Mesendoderm (in vitro differentiated cells): ENCODE measurements at regions not wholly inside any gene's neighbourhood (a gene's known extent, or its start where the extent isn't known, plus 50 kb on each side); places are given as distances from the start of the nearest gene placed in this dataset.

Experiments used
- DNase-seq: peaks from one replicate; pipeline ENCODE4 v3.0.0; 2013
- H2AK5ac ChIP-seq: 2 replicates; pipeline ENCODE4 v1.6.1; 2013; ENCODE audit warnings: low read length, inconsistent platforms
- H2BK120ac ChIP-seq: 2 replicates; pipeline ENCODE4 v1.6.1; 2013; ENCODE audit warnings: low read depth, mild to moderate bottlenecking, low read length, moderate library complexity, mixed read lengths
- H2BK15ac ChIP-seq: replicated peaks from 2 replicates; pipeline ENCODE4 v1.6.1; 2013; ENCODE audit warnings: low read depth, mild to moderate bottlenecking, moderate library complexity
- H2BK5ac ChIP-seq: 2 replicates; pipeline ENCODE4 v1.6.1; 2013; ENCODE audit warnings: low read length, inconsistent platforms
- H3K18ac ChIP-seq: 2 replicates; pipeline ENCODE4 v1.6.1; 2013; ENCODE audit warnings: mild to moderate bottlenecking, low read length, mixed read lengths
- H3K23ac ChIP-seq: one replicate; pipeline ENCODE4 v1.6.1; 2013; ENCODE audit warnings: low read length
- H3K27ac ChIP-seq: 2 replicates; pipeline ENCODE4 v1.5.1; 2013; ENCODE audit warnings: low read depth, mild to moderate bottlenecking, inconsistent platforms, low read length, moderate library complexity
- H3K27me3 ChIP-seq: 2 replicates; pipeline ENCODE4 v1.6.1; 2013; ENCODE audit warnings: low read length, control low read depth, mild to moderate bottlenecking, inconsistent platforms; ENCODE audit not compliant: insufficient read depth, poor library complexity
- H3K36me3 ChIP-seq: 2 replicates; pipeline ENCODE4 v1.6.1; 2013; ENCODE audit warnings: low read length, inconsistent platforms; ENCODE audit not compliant: control insufficient read depth, insufficient read depth
- H3K4ac ChIP-seq: one replicate; pipeline ENCODE4 v1.6.1; 2013; ENCODE audit warnings: low read depth, mild to moderate bottlenecking, low read length, moderate library complexity
- H3K4me1 ChIP-seq: 2 replicates; pipeline ENCODE4 v1.6.1; 2013; ENCODE audit warnings: low read depth, low read length, inconsistent platforms; ENCODE audit not compliant: control insufficient read depth
- H3K4me2 ChIP-seq: 2 replicates; pipeline ENCODE4 v1.6.1; 2013; ENCODE audit warnings: low read length
- H3K4me3 ChIP-seq: 2 replicates; pipeline ENCODE4 v1.5.1; 2013; ENCODE audit warnings: mild to moderate bottlenecking, low read length
- H3K56ac ChIP-seq: one replicate; pipeline ENCODE4 v1.6.1; 2013; ENCODE audit warnings: low read length
- H3K79me1 ChIP-seq: 2 replicates; pipeline ENCODE4 v1.6.1; 2013; ENCODE audit warnings: low read length, inconsistent platforms
- H3K79me2 ChIP-seq: 2 replicates; pipeline ENCODE4 v1.6.1; 2013; ENCODE audit warnings: mild to moderate bottlenecking, low read length; ENCODE audit not compliant: control insufficient read depth, insufficient read depth
- H3K9ac ChIP-seq: 2 replicates; pipeline ENCODE4 v1.6.1; 2013; ENCODE audit warnings: low read length, inconsistent platforms
- H4K5ac ChIP-seq: one replicate; pipeline ENCODE4 v1.6.1; 2013; ENCODE audit warnings: low read length
- H4K8ac ChIP-seq: one replicate; pipeline ENCODE4 v1.6.1; 2013; ENCODE audit warnings: low read depth, mild to moderate bottlenecking, control low read depth, low read length, moderate library complexity
- WGBS: extraction: QIAGEN DNeasy Blood & Tissue Kit; methylation state at CpG from one replicate; pipeline ENCODE4 v1.1.7; 2013; ENCODE audit warnings: low lambda C conversion rate, missing lambda C conversion rate; ENCODE audit not compliant: insufficient coverage; ENCODE audit errors: extremely low coverage; 5-methylcytosine and 5-hydroxymethylcytosine counted together

GRCh38 chr16:51710905-51711563 is 560.0 kb upstream of the SALL1 start:
- Histone ChIP-seq H3K27me3 (no peaks in the 10 kb centered on the region), H2BK5ac (no peak overlapping the region), H3K79me1 (no peaks in the 10 kb centered on the region), H3K4me1 (no peaks in the 10 kb centered on the region), H3K9ac (no peak overlapping the region), H3K18ac (no peak overlapping the region), H3K79me2 (no peaks in the 10 kb centered on the region), H4K5ac (no peak overlapping the region), H3K36me3 (no peaks in the 10 kb centered on the region), H3K4ac (no peak overlapping the region), H3K23ac (no peak overlapping the region), H2AK5ac (no peak overlapping the region), H4K8ac (no peak overlapping the region), H3K56ac (no peak overlapping the region), H2BK120ac (no peak overlapping the region), H3K27ac (no peak overlapping the region), H2BK15ac (no peak overlapping the region), H3K4me2 (no peak overlapping the region), H3K4me3 (no peak overlapping the region)
- no CpG with 5 or more reads among the region's 2 CpGs for WGBS
- DNase-seq = no peak

GRCh38 chr16:51710186-51710585 is 559.1 kb upstream of the SALL1 start:
- no CpG with 5 or more reads among the region's 10 CpGs for WGBS
- Histone ChIP-seq H3K56ac (no peak overlapping the region), H3K23ac (no peak overlapping the region), H2BK15ac (no peak overlapping the region), H3K18ac (no peak overlapping the region), H2AK5ac (no peak overlapping the region), H3K9ac (no peak overlapping the region), H3K79me1 (no peaks in the 10 kb centered on the region), H3K4me3 (no peak overlapping the region), H3K36me3 (no peaks in the 10 kb centered on the region), H3K4me2 (no peak overlapping the region), H2BK5ac (peak overlapping the region; percentile 28), H3K27me3 (no peaks in the 10 kb centered on the region), H4K5ac (no peak overlapping the region), H4K8ac (no peak overlapping the region), H3K4ac (no peak overlapping the region), H3K79me2 (no peaks in the 10 kb centered on the region), H2BK120ac (no peak overlapping the region), H3K27ac (no peak overlapping the region), H3K4me1 (no peaks in the 10 kb centered on the region)
- no peak for DNase-seq

- H3K23ac ChIP-seq = no peak overlapping the region
- H4K5ac ChIP-seq = no peak overlapping the region
- H3K4me2 ChIP-seq = no peak overlapping the region
- no peaks in the 10 kb centered on the region for H3K4me1 ChIP-seq
- no CpG with 5 or more reads among the region's 4 CpGs for WGBS
- no peak overlapping the region for H2AK5ac ChIP-seq
- H2BK15ac ChIP-seq = no peak overlapping the region
- no peak overlapping the region for H3K56ac ChIP-seq
- H3K36me3 ChIP-seq = no peaks in the 10 kb centered on the region
- no peak overlapping the region for H4K8ac ChIP-seq
- H3K4ac ChIP-seq = no peak overlapping the region
- H3K27me3 ChIP-seq = no peaks in the 10 kb centered on the region
- H2BK120ac ChIP-seq = no peak overlapping the region
- no peak overlapping the region for H2BK5ac ChIP-seq
- no peaks in the 10 kb centered on the region for H3K79me1 ChIP-seq
- H3K18ac ChIP-seq = no peak overlapping the region
- H3K4me3 ChIP-seq = no peak overlapping the region
- no peaks in the 10 kb centered on the region for H3K79me2 ChIP-seq
- no peak overlapping the region for H3K9ac ChIP-seq
- no peak overlapping the region for H3K27ac ChIP-seq
- DNase-seq = peak; percentile 81
Measured at GRCh38 chr16:51708861-51709260, 557.8 kb upstream of the SALL1 start.

- no CpG with 5 or more reads among the region's 6 CpGs for WGBS
Measured at GRCh38 chr16:51707666-51708065, 556.6 kb upstream of the SALL1 start.

GRCh38 chr16:51705142-51705541 is 554.1 kb upstream of the SALL1 start:
- H3K4ac ChIP-seq = no peak overlapping the region
- H2BK120ac ChIP-seq = no peak overlapping the region
- no peak overlapping the region for H4K8ac ChIP-seq
- H3K23ac ChIP-seq = no peak overlapping the region
- no peak overlapping the region for H2AK5ac ChIP-seq
- no peaks in the 10 kb centered on the region for H3K27me3 ChIP-seq
- H3K79me1 ChIP-seq = no peaks in the 10 kb centered on the region
- H2BK15ac ChIP-seq = no peak overlapping the region
- DNase-seq = no peak
- H3K4me2 ChIP-seq = no peak overlapping the region
- no peak overlapping the region for H3K27ac ChIP-seq
- no peak overlapping the region for H3K56ac ChIP-seq
- no peak overlapping the region for H2BK5ac ChIP-seq
- H3K79me2 ChIP-seq = no peaks in the 10 kb centered on the region
- no peak overlapping the region for H3K4me3 ChIP-seq
- no peaks in the 10 kb centered on the region for H3K36me3 ChIP-seq
- no peak overlapping the region for H3K18ac ChIP-seq
- H4K5ac ChIP-seq = no peak overlapping the region
- H3K4me1 ChIP-seq = no peaks in the 10 kb centered on the region
- no peak overlapping the region for H3K9ac ChIP-seq

More at GRCh38 chr16:51707666-51708065, 556.6 kb upstream of the SALL1 start:
- no peak overlapping the region for H4K5ac ChIP-seq
- no peak overlapping the region for H4K8ac ChIP-seq
- no peaks in the 10 kb centered on the region for H3K27me3 ChIP-seq
- H3K27ac ChIP-seq = no peak overlapping the region
- no peak overlapping the region for H2BK120ac ChIP-seq
- DNase-seq = no peak
- H3K79me1 ChIP-seq = no peaks in the 10 kb centered on the region
- H2AK5ac ChIP-seq = no peak overlapping the region
- H3K18ac ChIP-seq = no peak overlapping the region
- H3K36me3 ChIP-seq = no peaks in the 10 kb centered on the region
- H3K4me1 ChIP-seq = no peaks in the 10 kb centered on the region
- no peaks in the 10 kb centered on the region for H3K79me2 ChIP-seq
- no peak overlapping the region for H3K4me3 ChIP-seq
- no peak overlapping the region for H3K23ac ChIP-seq
- H2BK15ac ChIP-seq = no peak overlapping the region
- H3K4ac ChIP-seq = no peak overlapping the region
- no peak overlapping the region for H3K9ac ChIP-seq
- H2BK5ac ChIP-seq = no peak overlapping the region
- no peak overlapping the region for H3K4me2 ChIP-seq
- no peak overlapping the region for H3K56ac ChIP-seq

- Histone ChIP-seq H3K4ac (no peak overlapping the region), H4K5ac (no peak overlapping the region), H3K27ac (no peak overlapping the region), H3K79me1 (no peaks in the 10 kb centered on the region), H2AK5ac (no peak overlapping the region), H3K23ac (no peak overlapping the region), H3K36me3 (no peaks in the 10 kb centered on the region), H3K56ac (no peak overlapping the region), H3K9ac (no peak overlapping the region), H3K79me2 (no peaks in the 10 kb centered on the region), H2BK5ac (no peak overlapping the region), H3K27me3 (no peaks in the 10 kb centered on the region), H4K8ac (no peak overlapping the region), H3K4me1 (no peaks in the 10 kb centered on the region), H2BK15ac (no peak overlapping the region), H3K4me2 (no peak overlapping the region), H2BK120ac (no peak overlapping the region), H3K18ac (no peak overlapping the region), H3K4me3 (no peak overlapping the region)
- no peak for DNase-seq
- no CpG with 5 or more reads among the region's 1 CpG for WGBS
Measured at GRCh38 chr16:51701025-51701424, 550.0 kb upstream of the SALL1 start.
